Endothelial cell of umbilical vein (primary cell): ENCODE measurements at regions not wholly inside any gene's neighbourhood (a gene's known extent, or its start where the extent isn't known, plus 50 kb on each side); places are given as distances from the start of the nearest gene placed in this dataset.

Experiments used
- BruUV-seq: library from RNA; stranded (reverse); fragments of 400-500 nt; replicated peaks from 2 replicates; lab custom pipeline; 2021; lab: Mats Ljungman, UMichigan
- CTCF ChIA-PET: fragments of 300-600, 350-600 bp; sonication (Branson Sonifier 250); formaldehyde crosslinking; loops from one replicate; lab custom pipeline; 2021; ENCODE audit warnings: antibody characterized with exemption, inconsistent platforms; lab: Charles Lee
- POLR2A ChIA-PET: fragments of 300-600, 350-600 bp; sonication (Branson Sonifier 250); formaldehyde crosslinking; loops from one replicate; lab custom pipeline; 2021; ENCODE audit warnings: antibody characterized with exemption, inconsistent platforms; lab: Charles Lee
- DNase-seq: peaks from one replicate; pipeline ENCODE4 v3.0.0-alpha.2; 2011; ENCODE audit warnings: low read depth, low spot score
- FAIRE-seq: peaks from 2 replicates; lab custom pipeline; 2011; peaks lifted over from hg19 to GRCh38; lab: Jason Lieb, UNC
- H2AFZ ChIP-seq: 2 replicates; pipeline ENCODE4 v1.6.0; 2012; ENCODE audit warnings: low read depth, low read length, control low read depth, inconsistent platforms
- H3K27ac ChIP-seq: 2 replicates; pipeline ENCODE4 v1.5.1; 2011; ENCODE audit warnings: low read depth, mild to moderate bottlenecking, control low read depth, low read length, moderate library complexity; ENCODE audit not compliant: insufficient read depth
- H3K27me3 ChIP-seq, 2 experiments: 2 replicates each; pipeline versions ENCODE4 v1.6.0 to v1.6.1; 2011; ENCODE audit warnings: low read length in 2 of 2, mixed read lengths in 1 of 2; ENCODE audit not compliant: control insufficient read depth in 2 of 2, insufficient read depth in 2 of 2
- H3K36me3 ChIP-seq, 2 experiments: 2 replicates in 1 of 2; 3 replicates in 1 of 2; pipeline ENCODE4 v1.5.1; 2011; ENCODE audit warnings: low read length in 2 of 2, mild to moderate bottlenecking in 1 of 2, moderate library complexity in 1 of 2; ENCODE audit not compliant: control insufficient read depth in 2 of 2, insufficient read depth in 2 of 2; ENCODE audit errors: extremely low read depth in 1 of 2
- H3K4me1 ChIP-seq: 3 replicates; pipeline ENCODE4 v1.5.1; 2011; ENCODE audit warnings: mild to moderate bottlenecking, low read length; ENCODE audit not compliant: control insufficient read depth, insufficient read depth; ENCODE audit errors: extremely low read depth
- H3K4me2 ChIP-seq: 2 replicates; pipeline ENCODE4 v1.6.1; 2011; ENCODE audit warnings: low read length, control low read depth, mixed read lengths; ENCODE audit not compliant: insufficient read depth
- H3K4me3 ChIP-seq, 3 experiments: fragments of 200-600 bp in 1 of 3; sonication (generic), shearing (Covaris generic) in 1 of 3; replicated peaks in 1 of 3; 2 replicates each; pipeline ENCODE4 v1.5.1; 2011 to 2016; ENCODE audit warnings: control low read depth in 3 of 3, low read length in 3 of 3, mild to moderate bottlenecking in 2 of 3, inconsistent platforms in 1 of 3, low read depth in 1 of 3, moderate library complexity in 1 of 3; ENCODE audit not compliant: insufficient read depth in 1 of 3
- H3K79me2 ChIP-seq: 2 replicates; pipeline ENCODE4 v1.6.0; 2012; ENCODE audit warnings: low read length, inconsistent platforms; ENCODE audit not compliant: control insufficient read depth, insufficient read depth
- H3K9ac ChIP-seq: replicated peaks from 2 replicates; pipeline ENCODE3; 2011; ENCODE audit warnings: low read length, control low read depth; ENCODE audit not compliant: insufficient read depth; ENCODE audit errors: extremely low read depth
- H3K9me1 ChIP-seq: replicated peaks from 3 replicates; pipeline ENCODE4 v1.6.0; 2011; ENCODE audit warnings: mild to moderate bottlenecking, low read length; ENCODE audit not compliant: control insufficient read depth, insufficient read depth; ENCODE audit errors: extremely low read depth
- H3K9me3 ChIP-seq: replicated peaks from 2 replicates; pipeline ENCODE4 v1.5.1; 2012; ENCODE audit warnings: low read length, inconsistent platforms; ENCODE audit not compliant: control insufficient read depth, insufficient read depth
- H4K20me1 ChIP-seq: replicated peaks from 2 replicates; pipeline ENCODE3; 2011; ENCODE audit warnings: mild to moderate bottlenecking, low read length; ENCODE audit not compliant: control insufficient read depth, insufficient read depth; ENCODE audit errors: extremely low read depth
- EZH2 ChIP-seq: IDR thresholded peaks from 2 replicates; pipeline ENCODE4 v1.6.1; 2012; ENCODE audit warnings: borderline replicate concordance, low read depth, mild to moderate bottlenecking, moderate library complexity, low read length, inconsistent platforms; ENCODE audit not compliant: severe bottlenecking
- FOS ChIP-seq: IDR thresholded peaks from 2 replicates; pipeline ENCODE4 v1.6.1; 2011; ENCODE audit warnings: mild to moderate bottlenecking, low read length, moderate library complexity, borderline replicate concordance; ENCODE audit not compliant: insufficient read depth
- GATA2 ChIP-seq: IDR thresholded peaks from 2 replicates; pipeline ENCODE4 v1.7.0; 2011; ENCODE audit warnings: low read depth, mild to moderate bottlenecking, moderate library complexity, mixed read lengths, low read length; ENCODE audit not compliant: insufficient read length, insufficient read depth
- JUN ChIP-seq: IDR thresholded peaks from 2 replicates; pipeline ENCODE4 v1.6.1; 2011; ENCODE audit warnings: borderline replicate concordance, low read depth; ENCODE audit not compliant: insufficient read length, insufficient read depth
- MYC ChIP-seq: IDR thresholded peaks from one replicate; pipeline ENCODE4 v1.6.1; 2011; ENCODE audit warnings: mild to moderate bottlenecking, low read depth, low read length
- POLR2A ChIP-seq: IDR thresholded peaks from 2 replicates; pipeline ENCODE4 v1.6.1; 2012; ENCODE audit warnings: low read depth, mild to moderate bottlenecking, control low read depth, low read length
- POLR2AphosphoS5 ChIP-seq: IDR thresholded peaks from 2 replicates; pipeline ENCODE4 v1.6.1; 2012; ENCODE audit warnings: low read depth, mild to moderate bottlenecking, control low read depth, low read length, moderate library complexity; ENCODE audit not compliant: insufficient read depth
- dilution Hi-C: fragments of 300-500 bp; cut with MboI; formaldehyde crosslinking; loops from one replicate; pipeline ENCODE4 v1.15.0; 2019; ENCODE audit warnings: low sequenced_read_pairs; ENCODE audit not compliant: extremely low pct_ligation_motif_present
- intact Hi-C: fragments of 100-400 bp; cut with micrococcal nuclease; formaldehyde crosslinking; loops from one replicate; pipeline ENCODE4 v1.10.0; 2022
- TF ChIP-seq, protein P1 (sequence below): IDR thresholded peaks from 2 replicates; pipeline ENCODE4 v1.6.1; 2011; ENCODE audit not compliant: insufficient read depth, insufficient read length
- TF ChIP-seq, protein P2 (sequence below), 2 donors: IDR thresholded peaks; 1 replicate in 1 of 2; 2 replicates in 1 of 2; pipeline ENCODE4 v1.5.1; 2011; ENCODE audit warnings: low read length in 2 of 2, mild to moderate bottlenecking in 2 of 2, moderate library complexity in 2 of 2, control low read depth in 1 of 2, inconsistent platforms in 1 of 2, low read depth in 1 of 2; ENCODE audit not compliant: insufficient read depth in 1 of 2; ENCODE audit errors: extremely low read depth in 1 of 2

DNA sequence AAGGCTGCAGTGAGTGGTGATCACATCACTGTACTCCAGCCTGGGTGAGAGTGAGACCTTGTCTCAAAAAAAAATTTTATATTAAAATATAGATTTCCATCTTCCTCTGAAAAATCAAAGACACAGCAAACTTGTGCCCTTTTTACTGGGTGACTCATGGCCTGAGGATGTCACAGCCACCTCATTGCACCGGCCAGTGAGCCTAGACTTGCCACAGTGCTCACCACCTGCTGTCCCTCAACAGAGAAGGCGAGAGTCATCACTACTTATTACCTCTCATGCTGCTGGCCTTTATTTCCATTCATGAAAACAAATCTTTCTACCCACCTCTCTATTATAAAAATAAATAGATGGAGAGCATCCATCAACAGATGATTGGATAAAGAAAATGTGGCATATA, 295.8 kb downstream of the PREX1 start:
- Histone ChIP-seq H3K9me1 (no peaks in the 10 kb centered on the region), H3K79me2 (no peaks in the 10 kb centered on the region), H3K4me1 (no peaks in the 10 kb centered on the region), H4K20me1 (no peaks in the 10 kb centered on the region), H3K9ac (no peak overlapping the region), H3K9me3 (no peaks in the 10 kb centered on the region), H3K27ac (no peak overlapping the region), H3K27me3 (no peaks in the 10 kb centered on the region), H3K36me3 (no peaks in the 10 kb centered on the region), H3K4me3 (no peak overlapping the region), H3K4me2 (no peak overlapping the region), H2AFZ (no peak overlapping the region)
- no TSS peak for BruUV-seq
- FAIRE-seq, result no peak
- ChIA-PET CTCF (no interaction called here), POLR2A (no interaction called here)
- DNase-seq, result no peak
- dilution Hi-C loops (no loop called here), intact Hi-C loops (no loop called here)
- TF ChIP-seq FOS (no peak), POLR2A (no peak), MYC (no peak), EZH2 (no peak), JUN (no peak)
- TF ChIP-seq, protein P1, sequence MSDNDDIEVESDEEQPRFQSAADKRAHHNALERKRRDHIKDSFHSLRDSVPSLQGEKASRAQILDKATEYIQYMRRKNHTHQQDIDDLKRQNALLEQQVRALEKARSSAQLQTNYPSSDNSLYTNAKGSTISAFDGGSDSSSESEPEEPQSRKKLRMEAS, result no peak
- TF ChIP-seq, protein P2, sequence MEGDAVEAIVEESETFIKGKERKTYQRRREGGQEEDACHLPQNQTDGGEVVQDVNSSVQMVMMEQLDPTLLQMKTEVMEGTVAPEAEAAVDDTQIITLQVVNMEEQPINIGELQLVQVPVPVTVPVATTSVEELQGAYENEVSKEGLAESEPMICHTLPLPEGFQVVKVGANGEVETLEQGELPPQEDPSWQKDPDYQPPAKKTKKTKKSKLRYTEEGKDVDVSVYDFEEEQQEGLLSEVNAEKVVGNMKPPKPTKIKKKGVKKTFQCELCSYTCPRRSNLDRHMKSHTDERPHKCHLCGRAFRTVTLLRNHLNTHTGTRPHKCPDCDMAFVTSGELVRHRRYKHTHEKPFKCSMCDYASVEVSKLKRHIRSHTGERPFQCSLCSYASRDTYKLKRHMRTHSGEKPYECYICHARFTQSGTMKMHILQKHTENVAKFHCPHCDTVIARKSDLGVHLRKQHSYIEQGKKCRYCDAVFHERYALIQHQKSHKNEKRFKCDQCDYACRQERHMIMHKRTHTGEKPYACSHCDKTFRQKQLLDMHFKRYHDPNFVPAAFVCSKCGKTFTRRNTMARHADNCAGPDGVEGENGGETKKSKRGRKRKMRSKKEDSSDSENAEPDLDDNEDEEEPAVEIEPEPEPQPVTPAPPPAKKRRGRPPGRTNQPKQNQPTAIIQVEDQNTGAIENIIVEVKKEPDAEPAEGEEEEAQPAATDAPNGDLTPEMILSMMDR (IDR thresholded peaks at IDR 0.05; ENCODE audit: extremely low read depth in 1 of 2, insufficient read depth in 1 of 2, low read depth in 1 of 2, low read length in 2 of 2), result no peak

DNA sequence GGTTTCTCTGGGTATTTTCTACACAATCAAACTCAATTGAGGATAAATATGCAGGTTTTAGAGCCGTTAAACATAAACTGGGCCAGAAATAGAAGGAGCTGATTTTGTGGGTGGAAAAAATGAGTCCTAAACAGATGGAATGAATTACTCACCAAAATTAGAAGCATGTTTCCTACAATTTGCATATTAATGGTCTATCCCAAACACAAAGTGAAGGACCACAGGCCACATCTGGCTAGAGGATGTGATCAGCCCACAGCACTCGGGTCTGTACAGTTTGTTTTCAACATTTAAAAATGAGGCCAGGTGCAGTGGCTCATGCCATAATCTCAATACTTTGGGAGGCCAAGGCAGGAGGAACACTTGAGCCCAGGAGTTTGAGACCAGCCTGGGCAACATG, 296.3 kb downstream of the PREX1 start:
- Histone ChIP-seq H3K27ac (no peak overlapping the region), H3K4me2 (no peak overlapping the region), H3K9me1 (no peaks in the 10 kb centered on the region), H3K36me3 (no peaks in the 10 kb centered on the region), H3K9ac (no peak overlapping the region), H4K20me1 (no peaks in the 10 kb centered on the region), H3K79me2 (no peaks in the 10 kb centered on the region), H3K4me3 (no peak overlapping the region), H3K27me3 (no peaks in the 10 kb centered on the region), H3K4me1 (no peaks in the 10 kb centered on the region), H2AFZ (no peak overlapping the region), H3K9me3 (no peaks in the 10 kb centered on the region)
- TF ChIP-seq POLR2AphosphoS5 (no peak), GATA2 (no peak), MYC (no peak), POLR2A (no peak), FOS (no peak), EZH2 (no peak), JUN (no peak)
- TF ChIP-seq, protein P1, result no peak
- TF ChIP-seq, protein P2 (IDR thresholded peaks at IDR 0.05; ENCODE audit: extremely low read depth in 1 of 2, insufficient read depth in 1 of 2, low read depth in 1 of 2, low read length in 2 of 2), result no peak
- no TSS peak for BruUV-seq
- DNase-seq (no peak), FAIRE-seq (no peak)
- intact Hi-C loops, result no loop called here
- POLR2A ChIA-PET, result no interaction called here
- dilution Hi-C loops, result no loop called here
- CTCF ChIA-PET, result no interaction called here
